HG03432 (cell line): ENCODE measurements at regions not wholly inside any gene's neighbourhood (a gene's known extent, or its start where the extent isn't known, plus 50 kb on each side); places are given as distances from the start of the nearest gene placed in this dataset.
"Not testable (repeated sequence)": the region's sequence is repeated elsewhere in the genome, so short reads cannot be mapped to it uniquely, and the experiment has no call there.

Source experiments
- ATAC-seq: cut with Tn5 transposase; IDR thresholded peaks from one replicate; pipeline ENCODE4 v1.9.1; 2021; ENCODE audit warnings: mild to moderate bottlenecking, moderate library complexity; ENCODE audit not compliant: unreplicated experiment

- ATAC-seq: no peak
Observed at GRCh38 chr12:24530689-24531088, 418.2 kb downstream of the BCAT1 start.

GRCh38 chr12:24527102-24527501 lies 421.8 kb downstream of the BCAT1 start:
- ATAC-seq: no peak

GRCh38 chr12:24522736-24523135 lies 426.2 kb downstream of the BCAT1 start:
- ATAC-seq: no peak

- no peak for ATAC-seq
Observed at GRCh38 chr12:24519759-24520158, 429.1 kb downstream of the BCAT1 start.

- no peak for ATAC-seq
Observed at GRCh38 chr12:24517000-24517399, 431.9 kb downstream of the BCAT1 start.

GRCh38 chr12:24510581-24511125 lies 438.2 kb downstream of the BCAT1 start:
- no peak for ATAC-seq

- ATAC-seq: no peak
Observed at GRCh38 chr12:24507827-24508226, 441.1 kb downstream of the BCAT1 start.

- ATAC-seq: no peak
Observed at GRCh38 chr12:24505366-24506015, 443.4 kb downstream of the BCAT1 start.

GRCh38 chr12:24503477-24503876 lies 445.4 kb downstream of the BCAT1 start:
- not testable (repeated sequence) for ATAC-seq

- no peak for ATAC-seq
Observed at GRCh38 chr12:24500831-24501230, 448.1 kb downstream of the BCAT1 start.

GRCh38 chr12:24500421-24500820 lies 448.5 kb downstream of the BCAT1 start:
- ATAC-seq: no peak

GRCh38 chr12:24499151-24500146 lies 449.5 kb downstream of the BCAT1 start:
- no peak for ATAC-seq

GRCh38 chr12:24496755-24497154 lies 452.1 kb downstream of the BCAT1 start:
- no peak for ATAC-seq

- no peak for ATAC-seq
Observed at GRCh38 chr12:24494401-24494800, 454.5 kb downstream of the BCAT1 start.

GRCh38 chr12:24491968-24492367 lies 456.9 kb downstream of the BCAT1 start:
- no peak for ATAC-seq

- ATAC-seq: no peak
Observed at GRCh38 chr12:24489939-24490338, 459.0 kb downstream of the BCAT1 start.

- ATAC-seq: no peak
Observed at GRCh38 chr12:24488906-24489619, 459.8 kb downstream of the BCAT1 start.

GRCh38 chr12:24488091-24488596 lies 460.8 kb downstream of the BCAT1 start:
- ATAC-seq: no peak

- ATAC-seq: no peak
Observed at GRCh38 chr12:24487606-24488005, 461.3 kb downstream of the BCAT1 start.

GRCh38 chr12:24483732-24484131 lies 465.2 kb downstream of the BCAT1 start:
- no peak for ATAC-seq
